Liver (tissue), 3 donors: ENCODE measurements at regions not wholly inside any gene's neighbourhood (a gene's known extent, or its start where the extent isn't known, plus 50 kb on each side); places are given as distances from the start of the nearest gene placed in this dataset.

Source experiments
- HNF4G ChIP-seq: IDR thresholded peaks from 2 replicates; pipeline ENCODE4 v1.6.1; 2016; ENCODE audit warnings: antibody characterized with exemption
- TF ChIP-seq, protein P1 (sequence below): fragments of 150-350 bp; IDR thresholded peaks from 2 replicates; pipeline ENCODE4 v1.5.1; 2017; ENCODE audit warnings: improper control_type of control experiment, low read depth, low read length; ENCODE audit not compliant: missing input control
- TF ChIP-seq, protein P2 (sequence below): IDR thresholded peaks from 2 replicates; pipeline ENCODE4 v1.6.1; 2016; ENCODE audit warnings: antibody characterized with exemption
- donor health status: healthy.
- donor health status: healthy.

DNA sequence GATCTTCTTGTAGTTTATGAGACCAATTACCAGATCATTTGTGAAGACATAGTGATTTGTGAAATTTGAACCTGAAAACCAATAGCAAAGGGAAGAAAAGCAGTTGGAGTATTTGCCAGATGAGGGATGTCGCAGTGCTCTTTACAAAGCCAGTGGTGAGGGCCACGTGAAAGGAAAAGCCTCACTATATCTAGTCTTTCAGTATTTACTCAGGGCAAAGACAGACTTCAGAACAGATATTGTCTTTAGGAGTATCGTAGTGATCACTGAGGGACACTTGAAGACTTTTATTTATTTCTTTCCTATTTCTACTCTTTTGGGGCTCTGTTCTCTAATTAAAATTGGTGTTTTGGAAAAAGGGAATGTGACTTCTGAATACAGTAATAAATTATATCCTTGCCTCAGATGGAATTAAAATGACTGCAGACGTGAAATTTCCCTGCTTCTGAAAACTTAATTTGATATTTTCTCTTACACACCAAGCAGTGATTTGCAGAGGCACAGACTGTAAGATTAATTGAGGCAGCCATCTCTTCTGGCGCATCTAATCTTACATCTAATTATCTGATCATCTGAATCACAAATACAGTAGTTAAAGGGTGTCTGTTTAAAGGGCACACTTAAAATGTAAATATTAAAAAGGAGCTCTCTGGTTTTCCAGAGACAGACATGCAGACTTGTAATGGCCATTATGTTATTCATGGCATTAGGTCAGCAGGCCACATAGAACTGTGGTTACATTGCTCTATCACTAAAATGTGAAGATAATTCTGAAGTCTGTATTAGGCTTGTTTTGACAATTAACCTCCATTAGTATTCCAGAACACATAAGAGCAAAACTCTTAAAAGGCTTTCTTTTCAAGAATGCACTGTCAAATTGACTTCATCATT is 193.0 kb upstream of the GOLIM4 start:
- TF ChIP-seq, protein P1, sequence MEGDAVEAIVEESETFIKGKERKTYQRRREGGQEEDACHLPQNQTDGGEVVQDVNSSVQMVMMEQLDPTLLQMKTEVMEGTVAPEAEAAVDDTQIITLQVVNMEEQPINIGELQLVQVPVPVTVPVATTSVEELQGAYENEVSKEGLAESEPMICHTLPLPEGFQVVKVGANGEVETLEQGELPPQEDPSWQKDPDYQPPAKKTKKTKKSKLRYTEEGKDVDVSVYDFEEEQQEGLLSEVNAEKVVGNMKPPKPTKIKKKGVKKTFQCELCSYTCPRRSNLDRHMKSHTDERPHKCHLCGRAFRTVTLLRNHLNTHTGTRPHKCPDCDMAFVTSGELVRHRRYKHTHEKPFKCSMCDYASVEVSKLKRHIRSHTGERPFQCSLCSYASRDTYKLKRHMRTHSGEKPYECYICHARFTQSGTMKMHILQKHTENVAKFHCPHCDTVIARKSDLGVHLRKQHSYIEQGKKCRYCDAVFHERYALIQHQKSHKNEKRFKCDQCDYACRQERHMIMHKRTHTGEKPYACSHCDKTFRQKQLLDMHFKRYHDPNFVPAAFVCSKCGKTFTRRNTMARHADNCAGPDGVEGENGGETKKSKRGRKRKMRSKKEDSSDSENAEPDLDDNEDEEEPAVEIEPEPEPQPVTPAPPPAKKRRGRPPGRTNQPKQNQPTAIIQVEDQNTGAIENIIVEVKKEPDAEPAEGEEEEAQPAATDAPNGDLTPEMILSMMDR, result no peak
- no peak for TF ChIP-seq HNF4G
- TF ChIP-seq, protein P2, sequence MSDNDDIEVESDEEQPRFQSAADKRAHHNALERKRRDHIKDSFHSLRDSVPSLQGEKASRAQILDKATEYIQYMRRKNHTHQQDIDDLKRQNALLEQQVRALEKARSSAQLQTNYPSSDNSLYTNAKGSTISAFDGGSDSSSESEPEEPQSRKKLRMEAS, result no peak
